SU-DHL-6 (cell line): ENCODE measurements at regions not wholly inside any gene's neighbourhood (a gene's known extent, or its start where the extent isn't known, plus 50 kb on each side); places are given as distances from the start of the nearest gene placed in this dataset.

Source experiments
- H2AFZ ChIP-seq: fragments of 200-600 bp; sonication (generic); 2 replicates; pipeline ENCODE4 v1.6.1; 2014; ENCODE audit warnings: low read depth, mild to moderate bottlenecking, moderate library complexity, mixed read lengths, antibody characterized with exemption, low read length; ENCODE audit not compliant: severe bottlenecking
- H3F3A ChIP-seq: fragments of 200-600 bp; shearing (Covaris generic); 2 replicates; pipeline ENCODE4 v1.6.0; 2016; ENCODE audit warnings: antibody characterized with exemption, mild to moderate bottlenecking; ENCODE audit not compliant: insufficient read depth
- H3K27ac ChIP-seq: fragments of 200-600 bp; sonication (generic); 2 replicates; pipeline ENCODE4 v1.5.1; 2016; ENCODE audit warnings: low read depth, mild to moderate bottlenecking, low read length, moderate library complexity, mixed read lengths
- H3K27me3 ChIP-seq: fragments of 200-600 bp; sonication (generic), shearing (Covaris generic); 2 replicates; pipeline ENCODE4 v1.6.0; 2014; ENCODE audit warnings: mild to moderate bottlenecking, low read length
- H3K36me3 ChIP-seq: fragments of 200-600 bp; sonication (generic); 2 replicates; pipeline ENCODE4 v1.6.1; 2014; ENCODE audit warnings: mild to moderate bottlenecking, low read length, mixed read lengths
- H3K4me2 ChIP-seq: fragments of 300-600, 200-600 bp; shearing (Covaris generic), sonication (generic); 2 replicates; pipeline ENCODE4 v1.6.0; 2014; ENCODE audit warnings: low read length, low read depth, mild to moderate bottlenecking; ENCODE audit not compliant: poor library complexity, severe bottlenecking
- H3K4me3 ChIP-seq: fragments of 200-600 bp; sonication (generic); 2 replicates; pipeline ENCODE4 v1.5.1; 2014; ENCODE audit warnings: antibody characterized with exemption, low read length, mild to moderate bottlenecking, mixed read lengths; ENCODE audit not compliant: insufficient read depth, poor library complexity, severe bottlenecking
- H3K79me2 ChIP-seq: fragments of 200-600 bp; sonication (generic); 2 replicates; pipeline ENCODE4 v1.6.1; 2014; ENCODE audit warnings: mild to moderate bottlenecking, low read length, moderate library complexity; ENCODE audit not compliant: insufficient read depth
- H3K9ac ChIP-seq: fragments of 200-600 bp; sonication (generic); 2 replicates; pipeline ENCODE4 v1.7.0; 2014; ENCODE audit warnings: mild to moderate bottlenecking, low read length
- H3K9me2 ChIP-seq: fragments of 200-600 bp; sonication (generic); replicated peaks from 2 replicates; pipeline ENCODE4 v1.6.1; 2014; ENCODE audit warnings: low read length; ENCODE audit not compliant: insufficient read depth
- H3K9me3 ChIP-seq: fragments of 200-600 bp; sonication (generic); 2 replicates; pipeline ENCODE4 v1.6.1; 2014; ENCODE audit warnings: low read length, mixed read lengths; ENCODE audit not compliant: insufficient read depth
- H4K20me1 ChIP-seq: fragments of 200-600 bp; sonication (generic); 2 replicates; pipeline ENCODE4 v1.6.1; 2014; ENCODE audit warnings: low read depth, mild to moderate bottlenecking, antibody characterized with exemption, low read length, moderate library complexity, mixed read lengths
- EZH2phosphoT487 ChIP-seq: fragments of 200-600 bp; sonication (generic), shearing (Covaris generic); conservative IDR thresholded peaks from 2 replicates; pipeline ENCODE4 v1.6.1; 2018; ENCODE audit warnings: mild to moderate bottlenecking, antibody characterized with exemption, low read length, moderate library complexity, mixed read lengths
- TF ChIP-seq, protein P1 (sequence below): fragments of 200-600 bp; sonication (generic); IDR thresholded peaks from one replicate; pipeline ENCODE4 v1.5.1; 2017; ENCODE audit warnings: antibody characterized with exemption, mild to moderate bottlenecking, low read length, moderate library complexity; ENCODE audit not compliant: insufficient read depth, poor library complexity, severe bottlenecking

DNA sequence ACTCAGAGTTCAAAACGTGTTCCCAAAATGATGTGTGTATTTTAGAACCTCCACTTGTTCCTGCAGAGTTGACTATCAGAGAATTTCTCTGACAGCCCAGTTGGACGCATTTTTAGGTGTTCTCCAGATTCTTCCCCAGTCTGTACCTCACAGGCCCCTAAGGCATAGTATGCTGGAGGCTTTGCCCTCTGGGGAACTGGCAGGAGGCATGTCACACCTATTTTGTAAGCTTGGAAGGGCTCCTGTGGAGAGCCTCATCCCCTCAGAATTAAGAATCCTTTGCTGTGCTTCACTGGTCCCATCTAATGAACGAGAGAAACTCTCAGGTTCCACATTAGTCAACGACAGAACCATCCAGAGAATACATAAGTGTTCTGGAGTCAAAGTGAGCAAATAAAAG is 144.1 kb upstream of the SLC30A5 start:
- Histone ChIP-seq H3K4me2 (no peak overlapping the region), H3K4me3 (no peak overlapping the region), H3K9me3 (no peaks in the 10 kb centered on the region), H4K20me1 (no peaks in the 10 kb centered on the region), H3K9ac (no peak overlapping the region), H3F3A (no peaks in the 10 kb centered on the region), H3K9me2 (no peaks in the 10 kb centered on the region), H3K27me3 (no peaks in the 10 kb centered on the region), H3K36me3 (no peaks in the 10 kb centered on the region), H3K79me2 (no peaks in the 10 kb centered on the region), H3K27ac (no peak overlapping the region), H2AFZ (no peak overlapping the region)
- TF ChIP-seq, protein P1, sequence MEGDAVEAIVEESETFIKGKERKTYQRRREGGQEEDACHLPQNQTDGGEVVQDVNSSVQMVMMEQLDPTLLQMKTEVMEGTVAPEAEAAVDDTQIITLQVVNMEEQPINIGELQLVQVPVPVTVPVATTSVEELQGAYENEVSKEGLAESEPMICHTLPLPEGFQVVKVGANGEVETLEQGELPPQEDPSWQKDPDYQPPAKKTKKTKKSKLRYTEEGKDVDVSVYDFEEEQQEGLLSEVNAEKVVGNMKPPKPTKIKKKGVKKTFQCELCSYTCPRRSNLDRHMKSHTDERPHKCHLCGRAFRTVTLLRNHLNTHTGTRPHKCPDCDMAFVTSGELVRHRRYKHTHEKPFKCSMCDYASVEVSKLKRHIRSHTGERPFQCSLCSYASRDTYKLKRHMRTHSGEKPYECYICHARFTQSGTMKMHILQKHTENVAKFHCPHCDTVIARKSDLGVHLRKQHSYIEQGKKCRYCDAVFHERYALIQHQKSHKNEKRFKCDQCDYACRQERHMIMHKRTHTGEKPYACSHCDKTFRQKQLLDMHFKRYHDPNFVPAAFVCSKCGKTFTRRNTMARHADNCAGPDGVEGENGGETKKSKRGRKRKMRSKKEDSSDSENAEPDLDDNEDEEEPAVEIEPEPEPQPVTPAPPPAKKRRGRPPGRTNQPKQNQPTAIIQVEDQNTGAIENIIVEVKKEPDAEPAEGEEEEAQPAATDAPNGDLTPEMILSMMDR: no peak
- TF ChIP-seq EZH2phosphoT487: no peak

GRCh38 chr5:68950125-68950524 is 143.7 kb upstream of the SLC30A5 start:
- Histone ChIP-seq H3K27me3 (no peaks in the 10 kb centered on the region), H3K4me2 (no peak overlapping the region), H3K27ac (no peak overlapping the region), H3K9ac (no peak overlapping the region), H3K9me2 (no peaks in the 10 kb centered on the region), H3F3A (no peaks in the 10 kb centered on the region), H4K20me1 (no peaks in the 10 kb centered on the region), H3K9me3 (no peaks in the 10 kb centered on the region), H2AFZ (no peak overlapping the region), H3K79me2 (no peaks in the 10 kb centered on the region), H3K36me3 (no peaks in the 10 kb centered on the region), H3K4me3 (no peak overlapping the region)
- TF ChIP-seq, protein P1: no peak
- TF ChIP-seq EZH2phosphoT487: no peak

- Histone ChIP-seq H3K79me2 (no peaks in the 10 kb centered on the region), H3K4me2 (no peak overlapping the region), H3F3A (no peaks in the 10 kb centered on the region), H3K9ac (no peak overlapping the region), H3K27ac (no peak overlapping the region), H3K36me3 (no peaks in the 10 kb centered on the region), H3K9me3 (no peaks in the 10 kb centered on the region), H3K27me3 (0 out of 2 replicates have a peak, but pooled peaks cover 1% of the 10 kb centered on the region), H2AFZ (no peak overlapping the region), H4K20me1 (no peaks in the 10 kb centered on the region), H3K4me3 (no peak overlapping the region), H3K9me2 (no peaks in the 10 kb centered on the region)
- TF ChIP-seq, protein P1: no peak
- TF ChIP-seq EZH2phosphoT487: no peak
These were observed 142.9 kb upstream of the SLC30A5 start for GRCh38 chr5:68950930-68951329.
